GM23338 (cell line): ENCODE measurements at regions not wholly inside any gene's neighbourhood (a gene's known extent, or its start where the extent isn't known, plus 50 kb on each side); places are given as distances from the start of the nearest gene placed in this dataset.

Experiments
- ATAC-seq: fragments of 200-7000 bp; cut with Tn5 transposase; 3 replicates; pipeline ENCODE4 v1.9.1; 2020
- DNase-seq: peaks from one replicate; pipeline ENCODE4 v3.0.0-alpha.2; 2015; ENCODE audit warnings: low spot score
- H2AFZ ChIP-seq: fragments of 200-600 bp; sonication (generic); 2 replicates; pipeline ENCODE4 v1.8.0; 2016; ENCODE audit warnings: antibody characterized with exemption, mild to moderate bottlenecking, moderate library complexity
- H3F3A ChIP-seq: fragments of 200-600 bp; sonication (generic); replicated peaks from 2 replicates; pipeline ENCODE4 v1.8.0; 2017; ENCODE audit warnings: antibody characterized with exemption, mixed run types, low read depth
- H3K27ac ChIP-seq: fragments of 200-600 bp; sonication (generic); 2 replicates; pipeline ENCODE4 v1.6.1; 2016; ENCODE audit warnings: low read depth
- H3K27me3 ChIP-seq: fragments of 200-600 bp; sonication (generic); 2 replicates; pipeline ENCODE4 v1.8.0; 2016; ENCODE audit warnings: mild to moderate bottlenecking, mixed run types, moderate library complexity; ENCODE audit not compliant: insufficient read depth
- H3K36me3 ChIP-seq: fragments of 200-600 bp; sonication (generic); 2 replicates; pipeline ENCODE4 v1.8.0; 2016; ENCODE audit warnings: mild to moderate bottlenecking; ENCODE audit not compliant: insufficient read depth
- H3K4me1 ChIP-seq: fragments of 200-600 bp; sonication (generic); 2 replicates; pipeline ENCODE4 v1.8.0; 2016; ENCODE audit warnings: mild to moderate bottlenecking, moderate library complexity; ENCODE audit not compliant: insufficient read depth
- H3K4me2 ChIP-seq: fragments of 200-600 bp; sonication (generic); 2 replicates; pipeline ENCODE4 v1.7.1; 2017; ENCODE audit warnings: mixed run types
- H3K4me3 ChIP-seq: fragments of 200-600 bp; sonication (generic); 2 replicates; pipeline ENCODE4 v1.6.1; 2016; ENCODE audit warnings: mixed run types
- H3K79me2 ChIP-seq: fragments of 200-600 bp; sonication (generic); replicated peaks from 2 replicates; pipeline ENCODE4 v1.8.0; 2017; ENCODE audit warnings: mild to moderate bottlenecking; ENCODE audit not compliant: insufficient read depth
- H3K9me2 ChIP-seq: fragments of 200-600 bp; sonication (generic); 2 replicates; pipeline ENCODE4 v1.8.0; 2017; ENCODE audit not compliant: insufficient read depth
- H4K20me1 ChIP-seq: fragments of 200-600 bp; sonication (generic); replicated peaks from 2 replicates; pipeline ENCODE4 v1.8.0; 2017; ENCODE audit warnings: mild to moderate bottlenecking; ENCODE audit not compliant: insufficient read depth
- H3K27ac Mint-ChIP-seq: 2 replicates; pipeline ENCODE4 v1.8.0; 2020; ENCODE audit warnings: inconsistent platforms, mild to moderate bottlenecking, moderate library complexity, mixed read lengths
- H3K27me3 Mint-ChIP-seq: 3 replicates; pipeline ENCODE4 v1.8.0; 2022; ENCODE audit warnings: low read depth, mild to moderate bottlenecking, moderate library complexity, mixed read lengths, inconsistent platforms; ENCODE audit not compliant: insufficient read depth, poor library complexity
- H3K36me3 Mint-ChIP-seq: 3 replicates; pipeline ENCODE4 v1.8.0; 2021; ENCODE audit warnings: low read depth, mild to moderate bottlenecking, inconsistent platforms, moderate library complexity, mixed read lengths
- H3K4me1 Mint-ChIP-seq: 3 replicates; pipeline ENCODE4 v1.8.0; 2020; ENCODE audit warnings: mild to moderate bottlenecking, inconsistent platforms, mixed read lengths
- H3K4me3 Mint-ChIP-seq: 3 replicates; pipeline ENCODE4 v1.8.0; 2021; ENCODE audit warnings: moderate library complexity, mild to moderate bottlenecking, inconsistent platforms, mixed read lengths
- H3K9me3 Mint-ChIP-seq: 3 replicates; pipeline ENCODE4 v1.8.0; 2020; ENCODE audit warnings: moderate library complexity, mild to moderate bottlenecking, inconsistent platforms, mixed read lengths
- CTCF ChIP-seq, 2 experiments: fragments of 200-600 bp in 1 of 2; sonication (generic) in 1 of 2; conservative IDR thresholded peaks; 2 replicates each; pipeline versions ENCODE4 v1.5.1 to v1.6.1; 2016 to 2017; ENCODE audit warnings: antibody characterized with exemption in 2 of 2, low read depth in 2 of 2, mild to moderate bottlenecking in 2 of 2, moderate library complexity in 1 of 2
- ETS1 ChIP-seq: IDR thresholded peaks from 2 replicates; pipeline ENCODE4 v1.6.1; 2016; ENCODE audit warnings: antibody characterized with exemption
- EZH2 ChIP-seq: fragments of 200-600 bp; sonication (generic); IDR thresholded peaks from one replicate; pipeline ENCODE4 v1.8.0; 2017; ENCODE audit warnings: antibody characterized with exemption, mild to moderate bottlenecking, low read depth; ENCODE audit not compliant: unreplicated experiment
- NANOG ChIP-seq: IDR thresholded peaks from 2 replicates; pipeline ENCODE4 v1.6.1; 2016; ENCODE audit warnings: antibody characterized with exemption, borderline replicate concordance
- POLR2AphosphoS5 ChIP-seq: IDR thresholded peaks from 2 replicates; pipeline ENCODE4 v1.6.1; 2016; ENCODE audit warnings: antibody characterized with exemption, low read depth
- STAT1 ChIP-seq: IDR thresholded peaks from one replicate; pipeline ENCODE4 v1.6.1; 2016; ENCODE audit warnings: antibody characterized with exemption; ENCODE audit not compliant: unreplicated experiment
- ZNF114 ChIP-seq: fragments of 250-450 bp; sonication (Bioruptor Pico); IDR thresholded peaks from 2 replicates; pipeline ENCODE4 v1.5.0; 2020; ENCODE audit warnings: mild to moderate bottlenecking, moderate library complexity
- ZNF331 ChIP-seq: fragments of 250-450 bp; sonication (Bioruptor Pico); IDR thresholded peaks from 2 replicates; pipeline ENCODE4 v1.5.0; 2020; ENCODE audit warnings: low read depth, mild to moderate bottlenecking, moderate library complexity
- TF ChIP-seq, protein P1 (sequence below): fragments of 250-450 bp; sonication (Bioruptor Pico); IDR thresholded peaks from 2 replicates; pipeline ENCODE4 v1.5.0; 2020; ENCODE audit warnings: mild to moderate bottlenecking, moderate library complexity

- TF ChIP-seq CTCF (conservative IDR thresholded peaks at IDR 0.05; ENCODE audit: low read depth in 2 of 2) (no peak), ETS1 (no peak), ZNF331 (CRISPR knock-in tag) (no peak), STAT1 (no peak)
Observed at GRCh38 chr5:67581203-67581602, 384.6 kb upstream of the CD180 start (continued).

- no peak for DNase-seq
- Mint-ChIP-seq H3K4me1 (peaks cover 6% of the 10 kb centered on the region; the same call in 2 of the 3 replicates), H3K27me3 (no peaks in the 10 kb centered on the region), H3K27ac (no peak overlapping the region), H3K9me3 (no peaks in the 10 kb centered on the region), H3K36me3 (no peaks in the 10 kb centered on the region), H3K4me3 (no peak overlapping the region)
- Histone ChIP-seq H3K27ac (no peak overlapping the region), H3K27me3 (no peaks in the 10 kb centered on the region), H2AFZ (no peak overlapping the region), H3K9me2 (peaks cover 5% of the 10 kb centered on the region; the same call in 1 of the 2 replicates), H3F3A (no peaks in the 10 kb centered on the region), H3K36me3 (no peaks in the 10 kb centered on the region), H3K4me2 (no peak overlapping the region), H4K20me1 (no peaks in the 10 kb centered on the region), H3K4me1 (no peaks in the 10 kb centered on the region), H3K79me2 (no peaks in the 10 kb centered on the region), H3K4me3 (no peak overlapping the region)
- ATAC-seq: no peak
- TF ChIP-seq NANOG (no peak), POLR2AphosphoS5 (no peak), ETS1 (no peak), ZNF331 (CRISPR knock-in tag) (no peak), EZH2 (no peak), ZNF114 (no peak)
- TF ChIP-seq, protein P1, sequence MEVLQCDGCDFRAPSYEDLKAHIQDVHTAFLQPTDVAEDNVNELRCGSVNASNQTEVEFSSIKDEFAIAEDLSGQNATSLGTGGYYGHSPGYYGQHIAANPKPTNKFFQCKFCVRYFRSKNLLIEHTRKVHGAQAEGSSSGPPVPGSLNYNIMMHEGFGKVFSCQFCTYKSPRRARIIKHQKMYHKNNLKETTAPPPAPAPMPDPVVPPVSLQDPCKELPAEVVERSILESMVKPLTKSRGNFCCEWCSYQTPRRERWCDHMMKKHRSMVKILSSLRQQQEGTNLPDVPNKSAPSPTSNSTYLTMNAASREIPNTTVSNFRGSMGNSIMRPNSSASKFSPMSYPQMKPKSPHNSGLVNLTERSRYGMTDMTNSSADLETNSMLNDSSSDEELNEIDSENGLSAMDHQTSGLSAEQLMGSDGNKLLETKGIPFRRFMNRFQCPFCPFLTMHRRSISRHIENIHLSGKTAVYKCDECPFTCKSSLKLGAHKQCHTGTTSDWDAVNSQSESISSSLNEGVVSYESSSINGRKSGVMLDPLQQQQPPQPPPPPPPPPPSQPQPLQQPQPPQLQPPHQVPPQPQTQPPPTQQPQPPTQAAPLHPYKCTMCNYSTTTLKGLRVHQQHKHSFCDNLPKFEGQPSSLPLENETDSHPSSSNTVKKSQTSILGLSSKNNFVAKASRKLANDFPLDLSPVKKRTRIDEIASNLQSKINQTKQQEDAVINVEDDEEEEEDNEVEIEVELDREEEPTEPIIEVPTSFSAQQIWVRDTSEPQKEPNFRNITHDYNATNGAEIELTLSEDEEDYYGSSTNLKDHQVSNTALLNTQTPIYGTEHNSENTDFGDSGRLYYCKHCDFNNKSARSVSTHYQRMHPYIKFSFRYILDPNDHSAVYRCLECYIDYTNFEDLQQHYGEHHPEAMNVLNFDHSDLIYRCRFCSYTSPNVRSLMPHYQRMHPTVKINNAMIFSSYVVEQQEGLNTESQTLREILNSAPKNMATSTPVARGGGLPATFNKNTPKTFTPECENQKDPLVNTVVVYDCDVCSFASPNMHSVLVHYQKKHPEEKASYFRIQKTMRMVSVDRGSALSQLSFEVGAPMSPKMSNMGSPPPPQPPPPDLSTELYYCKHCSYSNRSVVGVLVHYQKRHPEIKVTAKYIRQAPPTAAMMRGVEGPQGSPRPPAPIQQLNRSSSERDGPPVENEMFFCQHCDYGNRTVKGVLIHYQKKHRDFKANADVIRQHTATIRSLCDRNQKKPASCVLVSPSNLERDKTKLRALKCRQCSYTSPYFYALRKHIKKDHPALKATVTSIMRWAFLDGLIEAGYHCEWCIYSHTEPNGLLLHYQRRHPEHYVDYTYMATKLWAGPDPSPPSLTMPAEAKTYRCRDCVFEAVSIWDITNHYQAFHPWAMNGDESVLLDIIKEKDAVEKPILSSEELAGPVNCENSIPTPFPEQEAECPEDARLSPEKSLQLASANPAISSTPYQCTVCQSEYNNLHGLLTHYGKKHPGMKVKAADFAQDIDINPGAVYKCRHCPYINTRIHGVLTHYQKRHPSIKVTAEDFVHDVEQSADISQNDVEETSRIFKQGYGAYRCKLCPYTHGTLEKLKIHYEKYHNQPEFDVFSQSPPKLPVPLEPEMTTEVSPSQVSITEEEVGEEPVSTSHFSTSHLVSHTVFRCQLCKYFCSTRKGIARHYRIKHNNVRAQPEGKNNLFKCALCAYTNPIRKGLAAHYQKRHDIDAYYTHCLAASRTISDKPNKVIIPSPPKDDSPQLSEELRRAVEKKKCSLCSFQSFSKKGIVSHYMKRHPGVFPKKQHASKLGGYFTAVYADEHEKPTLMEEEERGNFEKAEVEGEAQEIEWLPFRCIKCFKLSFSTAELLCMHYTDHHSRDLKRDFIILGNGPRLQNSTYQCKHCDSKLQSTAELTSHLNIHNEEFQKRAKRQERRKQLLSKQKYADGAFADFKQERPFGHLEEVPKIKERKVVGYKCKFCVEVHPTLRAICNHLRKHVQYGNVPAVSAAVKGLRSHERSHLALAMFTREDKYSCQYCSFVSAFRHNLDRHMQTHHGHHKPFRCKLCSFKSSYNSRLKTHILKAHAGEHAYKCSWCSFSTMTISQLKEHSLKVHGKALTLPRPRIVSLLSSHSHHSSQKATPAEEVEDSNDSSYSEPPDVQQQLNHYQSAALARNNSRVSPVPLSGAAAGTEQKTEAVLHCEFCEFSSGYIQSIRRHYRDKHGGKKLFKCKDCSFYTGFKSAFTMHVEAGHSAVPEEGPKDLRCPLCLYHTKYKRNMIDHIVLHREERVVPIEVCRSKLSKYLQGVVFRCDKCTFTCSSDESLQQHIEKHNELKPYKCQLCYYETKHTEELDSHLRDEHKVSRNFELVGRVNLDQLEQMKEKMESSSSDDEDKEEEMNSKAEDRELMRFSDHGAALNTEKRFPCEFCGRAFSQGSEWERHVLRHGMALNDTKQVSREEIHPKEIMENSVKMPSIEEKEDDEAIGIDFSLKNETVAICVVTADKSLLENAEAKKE (CRISPR knock-in tag): no peak
Observed at GRCh38 chr5:67578011-67578410, 381.4 kb upstream of the CD180 start.
